ENCODE measurements at regions not wholly inside any gene's neighbourhood (a gene's known extent, or its start where the extent isn't known, plus 50 kb on each side); places are given as distances from the start of the nearest gene placed in this dataset.

DNA sequence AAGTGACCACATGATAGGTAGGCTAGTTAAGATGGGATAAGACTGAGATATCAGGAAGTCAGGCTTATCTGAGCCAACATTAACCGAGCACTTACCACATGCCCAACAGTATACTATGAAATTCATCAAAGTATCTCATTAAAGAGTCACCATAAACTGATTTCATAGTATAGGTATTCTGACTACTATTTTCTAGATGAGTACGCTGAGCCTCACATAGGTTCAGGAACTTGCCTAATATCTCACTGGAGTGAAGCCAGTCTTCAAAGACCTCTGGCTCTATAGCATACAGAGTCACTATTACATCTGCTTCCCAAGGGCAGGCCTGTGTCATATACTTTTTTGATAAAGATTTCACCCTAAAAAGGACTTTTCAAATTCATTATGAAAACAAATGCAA lies 115.6 kb upstream of the NGF start:
- Histone ChIP-seq H3K9me3 (no peaks in the 10 kb centered on the region), H3K4me1 (ENCODE audit: control insufficient read depth in 1 of 2, low read depth in 2 of 2) (peaks cover 0 to 8% of the 10 kb centered on the region in 2 donors), H3K27me3 (replicated peaks; ENCODE audit: insufficient read depth) (no peaks in the 10 kb centered on the region), H3K36me3 (no peaks in the 10 kb centered on the region), H3K27ac (no peak overlapping the region), H3K4me3 (no peak overlapping the region)
- TF ChIP-seq CTCF (IDR thresholded peaks at IDR 0.05): no peak
- DNase-seq (ENCODE audit: low spot score) (no peak), ATAC-seq (ENCODE audit: insufficient number of reproducible peaks, low FRiP score, low read depth) (no peak)

GRCh38 chr1:115452600-115453329 lies 114.7 kb upstream of the NGF start:
- ATAC-seq (ENCODE audit: insufficient number of reproducible peaks, low FRiP score, low read depth) (no peak), DNase-seq (ENCODE audit: low spot score) (no peak)
- Histone ChIP-seq H3K27ac (no peak overlapping the region), H3K4me3 (no peak overlapping the region), H3K9me3 (no peaks in the 10 kb centered on the region), H3K27me3 (replicated peaks; ENCODE audit: insufficient read depth) (no peaks in the 10 kb centered on the region), H3K36me3 (no peaks in the 10 kb centered on the region), H3K4me1 (ENCODE audit: control insufficient read depth in 1 of 2, low read depth in 2 of 2) (peaks cover 0 to 8% of the 10 kb centered on the region in 2 donors)
- TF ChIP-seq CTCF (IDR thresholded peaks at IDR 0.05): no peak

DNA sequence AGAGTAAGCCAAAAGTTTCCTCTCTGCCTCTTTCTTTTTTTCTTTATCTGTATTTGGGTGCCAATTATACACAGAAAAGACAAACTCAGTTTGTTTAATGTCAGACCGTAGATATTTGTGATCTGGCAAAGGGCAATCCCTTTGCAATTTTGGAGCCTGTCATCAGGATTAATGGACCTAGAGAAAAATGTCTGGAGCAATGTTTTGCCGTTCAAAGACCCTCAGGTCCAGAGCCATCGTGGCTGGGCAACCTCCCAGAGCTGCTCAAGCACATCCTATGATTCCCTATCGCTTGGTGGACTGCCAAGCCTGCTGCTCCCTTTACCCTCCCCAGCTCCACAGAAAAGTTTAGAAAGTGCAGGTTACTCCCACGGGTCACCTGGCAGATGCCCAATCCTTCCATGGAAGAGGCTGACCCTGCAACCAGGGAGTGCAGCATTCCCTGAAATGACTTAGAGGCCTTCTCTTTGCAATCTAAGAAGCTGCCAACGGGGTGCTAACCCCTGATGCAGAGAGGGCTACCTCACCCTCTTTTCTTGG lies 112.5 kb upstream of the NGF start:
- H3K27me3 ChIP-seq (replicated peaks; ENCODE audit: insufficient read depth): no peaks in the 10 kb centered on the region
- no peaks in the 10 kb centered on the region for H3K36me3 ChIP-seq
- DNase-seq (ENCODE audit: low spot score): no peak
- ATAC-seq (ENCODE audit: insufficient number of reproducible peaks, low FRiP score, low read depth): no peak
- H3K4me3 ChIP-seq: no peak overlapping the region
- peaks cover 0 to 8% of the 10 kb centered on the region in 2 donors for H3K4me1 ChIP-seq (ENCODE audit: control insufficient read depth in 1 of 2, low read depth in 2 of 2)
- no peaks in the 10 kb centered on the region for H3K9me3 ChIP-seq
- TF ChIP-seq CTCF (IDR thresholded peaks at IDR 0.05): no peak
- H3K27ac ChIP-seq: no peak overlapping the region

DNA sequence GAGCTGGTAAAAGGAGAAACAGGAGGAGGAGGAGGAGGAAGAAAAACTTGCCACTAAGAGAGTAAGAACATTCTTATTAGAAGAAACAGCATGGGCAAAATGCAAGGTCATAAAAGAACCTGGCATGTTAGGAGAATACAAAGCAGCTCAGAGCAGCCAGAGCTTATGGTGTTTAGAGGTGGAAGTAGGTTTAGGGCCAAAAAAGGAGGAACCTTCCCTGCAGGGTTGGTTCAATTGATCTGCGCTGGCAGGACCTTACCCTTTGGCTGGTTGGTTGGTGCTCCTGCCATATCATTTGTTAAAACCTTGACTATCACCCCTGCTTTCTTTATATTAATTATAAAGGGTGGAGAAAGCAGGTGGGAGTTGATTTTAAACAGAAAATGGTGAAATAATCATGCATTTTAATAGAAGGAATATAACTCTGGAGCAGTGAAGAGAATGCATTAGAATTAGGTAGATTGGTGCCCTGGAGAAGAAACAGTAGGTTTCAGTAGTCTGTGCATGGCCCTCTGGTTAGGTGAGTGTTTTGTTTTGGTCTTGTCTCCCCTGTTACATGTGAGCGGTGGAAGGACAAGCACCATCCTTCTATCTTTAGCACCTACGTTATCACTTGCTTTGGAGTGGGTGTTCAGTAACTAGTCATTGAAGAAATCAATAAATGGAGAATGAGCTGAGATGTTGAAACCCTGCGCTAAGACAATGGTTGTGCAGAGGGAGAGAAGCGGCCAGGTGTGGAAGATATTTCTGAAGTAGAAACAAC lies 110.4 kb upstream of the NGF start:
- H3K36me3 ChIP-seq: no peaks in the 10 kb centered on the region

More for the DNA sequence above, 110.4 kb upstream of the NGF start:
- Histone ChIP-seq H3K27me3 (replicated peaks; ENCODE audit: insufficient read depth) (no peaks in the 10 kb centered on the region), H3K4me1 (ENCODE audit: control insufficient read depth in 1 of 2, low read depth in 2 of 2) (peaks cover 0 to 8% of the 10 kb centered on the region in 2 donors), H3K4me3 (no peak overlapping the region), H3K9me3 (no peaks in the 10 kb centered on the region), H3K27ac (no peak overlapping the region)
- no peak for TF ChIP-seq CTCF (IDR thresholded peaks at IDR 0.05)
- DNase-seq (ENCODE audit: low spot score) (no peak), ATAC-seq (ENCODE audit: insufficient number of reproducible peaks, low FRiP score, low read depth) (no peak)

Measured in thoracic aorta (tissue), 2 donors.